ENCODE measurements at regions not wholly inside any gene's neighbourhood (a gene's known extent, or its start where the extent isn't known, plus 50 kb on each side); places are given as distances from the start of the nearest gene placed in this dataset.
"Not testable (repeated sequence)": the region's sequence is repeated elsewhere in the genome, so short reads cannot be mapped to it uniquely, and the experiment has no call there.

DNA sequence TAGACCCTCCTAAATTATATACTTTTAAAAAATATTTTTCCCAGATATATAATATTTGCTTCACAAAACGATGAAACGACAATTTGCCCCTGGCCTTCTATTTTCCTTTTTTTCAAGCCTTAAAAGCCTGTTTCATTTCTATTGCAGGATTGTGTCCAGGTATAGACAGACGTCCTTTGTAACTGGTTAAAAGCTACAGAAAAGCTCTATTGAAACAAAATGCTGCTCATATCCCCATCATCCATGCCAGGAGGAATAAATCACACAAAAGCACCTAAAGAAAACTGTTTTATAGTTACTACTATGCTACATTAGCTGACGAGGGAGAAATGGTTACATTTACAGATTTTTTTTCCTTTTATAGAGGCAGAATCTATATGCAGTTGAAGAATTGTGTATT is 765.1 kb downstream of the DIAPH3 start:
- peaks cover 24% of the 10 kb centered on the region for H3K27me3 Mint-ChIP-seq (ENCODE audit: insufficient read depth, unreplicated experiment)
- no peaks in the 10 kb centered on the region for H3K36me3 Mint-ChIP-seq (ENCODE audit: insufficient read depth, unreplicated experiment)
- H3K4me3 Mint-ChIP-seq (ENCODE audit: unreplicated experiment): no peak overlapping the region
- ChIA-PET POLR2A (interaction anchor here (0.6 kb wide), 1 partner anchor 639 kb away, joined by 3 read pairs; no protein-coding TSS in a partner anchor), CTCF (interaction anchor here (0.7 to 1.5 kb wide), 3 partner anchors 7 to 938 kb away, joined by 3 to 6 read pairs (median 3); no protein-coding TSS in a partner anchor)
- no peaks in the 10 kb centered on the region for H3K4me1 Mint-ChIP-seq (ENCODE audit: insufficient read depth, unreplicated experiment)
- no peak for TF ChIP-seq CTCF (IDR thresholded peaks at IDR 0.05; ENCODE audit: unreplicated experiment)
- no peak for DNase-seq (ENCODE audit: unreplicated experiment)
- intact Hi-C loops (cut with micrococcal nuclease): no loop called here
- H3K9me3 Mint-ChIP-seq (ENCODE audit: unreplicated experiment): no peaks in the 10 kb centered on the region
- BruUV-seq (replicated peaks): no TSS peak
- H3K27ac Mint-ChIP-seq (ENCODE audit: low read depth, unreplicated experiment): no peak overlapping the region

DNA sequence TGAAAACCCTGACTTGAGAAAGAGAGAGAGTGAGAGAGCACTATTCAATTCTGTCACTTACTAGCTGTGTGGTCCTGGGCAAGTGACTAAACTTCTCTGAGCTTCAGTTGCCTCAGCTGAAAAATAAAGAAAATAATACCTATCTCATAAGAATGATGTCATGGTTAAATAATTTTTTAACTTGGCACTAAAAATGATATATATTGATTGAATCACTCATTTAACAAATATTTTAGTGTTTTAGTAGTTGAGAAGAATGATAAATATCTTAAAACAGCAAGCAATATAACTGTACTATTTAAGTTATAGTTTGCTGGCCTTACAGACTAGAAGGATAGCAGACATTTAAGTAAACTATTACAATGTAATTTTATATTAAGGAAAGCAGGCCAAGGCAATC is 764.2 kb downstream of the DIAPH3 start:
- no peak for TF ChIP-seq CTCF (IDR thresholded peaks at IDR 0.05; ENCODE audit: unreplicated experiment)
- Mint-ChIP-seq H3K27me3 (ENCODE audit: insufficient read depth, unreplicated experiment) (peaks cover 24% of the 10 kb centered on the region), H3K36me3 (ENCODE audit: insufficient read depth, unreplicated experiment) (no peaks in the 10 kb centered on the region), H3K4me3 (ENCODE audit: unreplicated experiment) (no peak overlapping the region), H3K27ac (ENCODE audit: low read depth, unreplicated experiment) (no peak overlapping the region), H3K9me3 (ENCODE audit: unreplicated experiment) (no peaks in the 10 kb centered on the region), H3K4me1 (ENCODE audit: insufficient read depth, unreplicated experiment) (no peaks in the 10 kb centered on the region)
- ChIA-PET POLR2A (interaction anchor here (0.5 kb wide), 1 partner anchor 185 kb away, joined by 3 read pairs; no protein-coding TSS in a partner anchor), CTCF (interaction anchor here (0.8 to 1.5 kb wide), 3 partner anchors 8 to 937 kb away, joined by 3 to 6 read pairs (median 3); no protein-coding TSS in a partner anchor)
- DNase-seq (ENCODE audit: unreplicated experiment): no peak
- intact Hi-C loops (cut with micrococcal nuclease): no loop called here
- BruUV-seq (replicated peaks): no TSS peak

GRCh38 chr13:59404331-59404730 is 759.4 kb downstream of the DIAPH3 start:
- POLR2A ChIA-PET: no interaction called here
- no peaks in the 10 kb centered on the region for H3K27me3 Mint-ChIP-seq (ENCODE audit: insufficient read depth, unreplicated experiment)
- no peak for TF ChIP-seq CTCF (IDR thresholded peaks at IDR 0.05; ENCODE audit: unreplicated experiment)
- no peak overlapping the region for H3K27ac Mint-ChIP-seq (ENCODE audit: low read depth, unreplicated experiment)
- DNase-seq (ENCODE audit: unreplicated experiment): no peak
- no peak overlapping the region for H3K4me3 Mint-ChIP-seq (ENCODE audit: unreplicated experiment)
- no peaks in the 10 kb centered on the region for H3K36me3 Mint-ChIP-seq (ENCODE audit: insufficient read depth, unreplicated experiment)
- CTCF ChIA-PET: interaction anchor here (0.6 to 1.5 kb wide), 2 partner anchors 13 to 459 kb away, joined by 3 to 5 read pairs; no protein-coding TSS in a partner anchor
- no peaks in the 10 kb centered on the region for H3K4me1 Mint-ChIP-seq (ENCODE audit: insufficient read depth, unreplicated experiment)
- intact Hi-C loops (cut with micrococcal nuclease): no loop called here
- peaks cover 9% of the 10 kb centered on the region for H3K9me3 Mint-ChIP-seq (ENCODE audit: unreplicated experiment)
- no TSS peak for BruUV-seq (replicated peaks)

DNA sequence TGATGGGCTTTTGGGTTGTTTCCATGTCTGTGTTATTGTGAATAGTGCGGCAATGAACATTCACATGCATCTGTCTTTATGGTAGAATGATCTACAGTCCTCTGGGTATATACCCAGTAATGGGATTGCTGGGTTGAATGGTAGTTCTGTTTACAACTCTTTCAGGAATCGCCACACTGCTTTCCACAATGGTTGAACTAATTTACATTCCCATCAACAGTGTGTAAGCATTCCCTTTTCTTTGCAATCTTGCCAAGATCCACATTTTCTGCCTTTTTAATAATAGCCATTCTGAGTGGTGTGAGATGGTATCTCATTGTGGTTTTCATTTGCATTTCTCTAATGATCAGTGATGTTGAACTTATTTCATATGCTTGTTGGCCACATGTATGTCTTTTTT is 756.5 kb downstream of the DIAPH3 start:
- CTCF ChIA-PET: interaction anchor here (4.4 kb wide), 1 partner anchor 15 kb away, joined by 22 read pairs; no protein-coding TSS in a partner anchor
- BruUV-seq (replicated peaks); H3K4me3 Mint-ChIP-seq (ENCODE audit: unreplicated experiment); POLR2A ChIA-PET; H3K27ac Mint-ChIP-seq (ENCODE audit: low read depth, unreplicated experiment); DNase-seq (ENCODE audit: unreplicated experiment); H3K9me3 Mint-ChIP-seq (ENCODE audit: unreplicated experiment); intact Hi-C loops (cut with micrococcal nuclease); H3K4me1 Mint-ChIP-seq (ENCODE audit: insufficient read depth, unreplicated experiment); H3K36me3 Mint-ChIP-seq (ENCODE audit: insufficient read depth, unreplicated experiment): not testable (repeated sequence)
- H3K27me3 Mint-ChIP-seq (ENCODE audit: insufficient read depth, unreplicated experiment): peaks cover 10% of the 10 kb centered on the region
